HCT116 (cell line): ENCODE measurements at regions not wholly inside any gene's neighbourhood (a gene's known extent, or its start where the extent isn't known, plus 50 kb on each side); places are given as distances from the start of the nearest gene placed in this dataset.

Experiments
- CEBPB ChIP-seq: IDR thresholded peaks from 2 replicates; pipeline ENCODE4 v1.6.1; 2012; ENCODE audit warnings: low read depth
- CTCF ChIP-seq, 3 experiments: fragments of 200-600 bp in 1 of 3; sonication (generic) in 1 of 3; IDR thresholded peaks in 2 of 3; conservative IDR thresholded peaks in 1 of 3; 2 replicates each; pipeline ENCODE4 v1.5.1; 2012 to 2017; ENCODE audit warnings: low read depth in 2 of 3, low read length in 2 of 3, antibody characterized with exemption in 1 of 3, borderline replicate concordance in 1 of 3, control low read depth in 1 of 3, mild to moderate bottlenecking in 1 of 3, mixed read lengths in 1 of 3, mixed run types in 1 of 3, moderate library complexity in 1 of 3; ENCODE audit not compliant: insufficient read depth in 1 of 3
- ELF1 ChIP-seq: IDR thresholded peaks from 2 replicates; pipeline ENCODE4 v1.6.1; 2012; ENCODE audit warnings: low read depth, borderline replicate concordance
- POLR2A ChIP-seq: IDR thresholded peaks from 2 replicates; pipeline ENCODE4 v1.7.0; 2011; ENCODE audit warnings: borderline replicate concordance; ENCODE audit not compliant: insufficient read depth, insufficient read length; ENCODE audit errors: extremely low read depth
- YY1 ChIP-seq: IDR thresholded peaks from 2 replicates; pipeline ENCODE4 v1.6.1; 2011; ENCODE audit warnings: low read length, low read depth, moderate library complexity, mild to moderate bottlenecking; ENCODE audit not compliant: insufficient replicate concordance; ENCODE audit errors: extremely low read depth
- TF ChIP-seq, protein P1 (sequence below): IDR thresholded peaks from 2 replicates; pipeline ENCODE4 v1.6.1; 2011; ENCODE audit warnings: mild to moderate bottlenecking, low read length, moderate library complexity; ENCODE audit not compliant: insufficient replicate concordance; ENCODE audit errors: extremely low read depth

DNA sequence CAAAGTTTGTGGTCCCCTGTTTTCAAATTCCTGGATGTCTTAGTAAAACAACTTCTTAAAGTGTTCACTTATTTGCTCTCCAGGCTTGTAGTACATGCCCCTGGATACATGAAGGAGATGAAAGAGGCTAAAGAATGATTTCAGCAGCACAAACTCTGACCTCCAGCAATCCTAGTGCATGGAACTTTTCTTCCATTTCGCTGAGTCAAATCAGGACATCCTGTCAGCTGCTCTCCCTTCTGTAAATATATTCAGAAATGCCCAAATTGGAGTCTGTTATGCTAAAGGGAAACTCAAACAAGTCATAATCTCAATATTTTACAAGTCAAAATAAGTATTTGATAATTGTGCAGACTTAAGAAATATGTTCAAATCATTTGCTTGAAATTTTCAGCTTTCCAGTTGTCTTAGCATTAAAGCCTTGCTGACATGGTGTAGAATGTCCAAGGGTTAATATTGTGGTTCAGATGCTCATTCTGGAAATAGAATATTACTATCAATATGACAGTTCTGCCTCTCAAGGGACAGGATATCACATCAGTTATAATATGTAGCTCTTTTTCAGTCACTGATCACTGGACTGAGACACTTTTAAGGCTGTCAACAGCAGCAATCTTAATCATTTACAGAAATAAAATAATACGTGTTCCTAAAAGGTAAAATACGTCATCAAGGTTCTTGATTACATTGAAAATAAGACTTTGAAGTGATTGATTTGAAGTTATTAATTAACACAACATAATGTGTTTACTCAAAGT, 1157.3 kb downstream of the PLA2G4A start:
- TF ChIP-seq POLR2A (no peak), CTCF (IDR thresholded peaks at IDR 0.05 in 2 of 3, conservative IDR thresholded peaks at IDR 0.05 in 1 of 3; ENCODE audit: borderline replicate concordance in 1 of 3, insufficient read depth in 1 of 3, low read depth in 2 of 3, low read length in 2 of 3) (no peak), CEBPB (no peak), YY1 (no peak), ELF1 (no peak)
- TF ChIP-seq, protein P1, sequence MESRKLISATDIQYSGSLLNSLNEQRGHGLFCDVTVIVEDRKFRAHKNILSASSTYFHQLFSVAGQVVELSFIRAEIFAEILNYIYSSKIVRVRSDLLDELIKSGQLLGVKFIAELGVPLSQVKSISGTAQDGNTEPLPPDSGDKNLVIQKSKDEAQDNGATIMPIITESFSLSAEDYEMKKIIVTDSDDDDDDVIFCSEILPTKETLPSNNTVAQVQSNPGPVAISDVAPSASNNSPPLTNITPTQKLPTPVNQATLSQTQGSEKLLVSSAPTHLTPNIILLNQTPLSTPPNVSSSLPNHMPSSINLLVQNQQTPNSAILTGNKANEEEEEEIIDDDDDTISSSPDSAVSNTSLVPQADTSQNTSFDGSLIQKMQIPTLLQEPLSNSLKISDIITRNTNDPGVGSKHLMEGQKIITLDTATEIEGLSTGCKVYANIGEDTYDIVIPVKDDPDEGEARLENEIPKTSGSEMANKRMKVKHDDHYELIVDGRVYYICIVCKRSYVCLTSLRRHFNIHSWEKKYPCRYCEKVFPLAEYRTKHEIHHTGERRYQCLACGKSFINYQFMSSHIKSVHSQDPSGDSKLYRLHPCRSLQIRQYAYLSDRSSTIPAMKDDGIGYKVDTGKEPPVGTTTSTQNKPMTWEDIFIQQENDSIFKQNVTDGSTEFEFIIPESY = no peak
